HepG2 (cell line): ENCODE measurements at regions not wholly inside any gene's neighbourhood (a gene's known extent, or its start where the extent isn't known, plus 50 kb on each side); places are given as distances from the start of the nearest gene placed in this dataset.

Source experiments
- ATAC-seq: fragments of 200-7000 bp; cut with Tn5 transposase; 3 replicates; pipeline ENCODE4 v1.9.1; 2020; ENCODE audit warnings: mild to moderate bottlenecking, moderate library complexity
- BruUV-seq: library from RNA; stranded (reverse); fragments of 400-500 nt; replicated peaks from 2 replicates; lab custom pipeline; 2021; lab: Mats Ljungman, UMichigan
- CTCF ChIA-PET: fragments of 300-600 bp; formaldehyde crosslinking; extraction: SDS; loops from one replicate; lab custom pipeline; 2021; ENCODE audit warnings: low total read pairs, inconsistent platforms, low intra/inter-chr PET ratio; lab: Yijun Ruan, JAX
- POLR2A ChIA-PET: fragments of 350-600 bp; sonication (Branson Sonifier 250); formaldehyde crosslinking; loops from one replicate; lab custom pipeline; 2020; ENCODE audit warnings: antibody characterized with exemption, inconsistent platforms; lab: Yijun Ruan, JAX
- DNase-seq: peaks from one replicate; pipeline ENCODE4 v3.0.0-alpha.2; 2015; ENCODE audit warnings: low spot score
- FAIRE-seq: peaks from 3 replicates; lab custom pipeline; 2011; peaks lifted over from hg19 to GRCh38; lab: Jason Lieb, UNC
- H2AFZ ChIP-seq: one replicate; pipeline ENCODE4 v1.6.1; 2011; ENCODE audit warnings: low read length, inconsistent platforms
- H3K27ac ChIP-seq: fragments of 300-600 bp; 3 replicates; pipeline ENCODE4 v1.8.0; 2011; ENCODE audit warnings: mixed run types, mild to moderate bottlenecking, mixed read lengths, low read length, inconsistent platforms; ENCODE audit not compliant: insufficient read depth; ENCODE audit errors: extremely low read length
- H3K27me3 ChIP-seq, 2 experiments: fragments of 200-600 bp in 1 of 2; 2 replicates in 1 of 2; 3 replicates in 1 of 2; pipeline versions ENCODE4 v1.6.0 to v1.8.0; 2011; ENCODE audit warnings: low read length in 2 of 2, mild to moderate bottlenecking in 2 of 2, moderate library complexity in 2 of 2, inconsistent platforms in 1 of 2; ENCODE audit not compliant: insufficient read depth in 2 of 2, control insufficient read depth in 1 of 2
- H3K36me3 ChIP-seq, 2 experiments: fragments of 200-600 bp in 1 of 2; replicated peaks in 1 of 2; 2 replicates in 1 of 2; 3 replicates in 1 of 2; pipeline versions ENCODE4 v1.5.1 to v1.8.0; 2011; ENCODE audit warnings: low read length in 2 of 2, inconsistent platforms in 1 of 2; ENCODE audit not compliant: insufficient read depth in 2 of 2, control insufficient read depth in 1 of 2
- H3K4me1 ChIP-seq: 2 replicates; pipeline ENCODE4 v1.5.1; 2012; ENCODE audit warnings: low read length, inconsistent platforms; ENCODE audit not compliant: insufficient read depth
- H3K4me2 ChIP-seq: 2 replicates; pipeline ENCODE4 v1.6.0; 2011; ENCODE audit warnings: low read depth, low read length, inconsistent platforms
- H3K4me3 ChIP-seq, 3 experiments: fragments of 200-600 bp in 1 of 3; sonication (generic), shearing (Covaris generic) in 1 of 3; replicated peaks in 1 of 3; 2 replicates each; pipeline ENCODE4 v1.5.1; 2011 to 2016; ENCODE audit warnings: low read length in 3 of 3, inconsistent platforms in 2 of 3, low read depth in 2 of 3, mild to moderate bottlenecking in 2 of 3, control low read depth in 1 of 3, mixed read lengths in 1 of 3; ENCODE audit not compliant: insufficient read depth in 1 of 3
- H3K79me2 ChIP-seq: one replicate; pipeline ENCODE4 v1.6.1; 2011; ENCODE audit warnings: low read length, inconsistent platforms; ENCODE audit not compliant: insufficient read depth
- H3K9ac ChIP-seq: 2 replicates; pipeline ENCODE4 v1.6.0; 2011; ENCODE audit warnings: mild to moderate bottlenecking, low read depth, low read length, inconsistent platforms; ENCODE audit not compliant: insufficient read depth
- H3K9me3 ChIP-seq: 2 replicates; pipeline ENCODE4 v1.5.1; 2012; ENCODE audit warnings: mild to moderate bottlenecking, low read length
- H4K20me1 ChIP-seq: 2 replicates; pipeline ENCODE4 v1.6.0; 2011; ENCODE audit warnings: inconsistent platforms, mild to moderate bottlenecking, low read length, moderate library complexity; ENCODE audit not compliant: insufficient read depth
- FLYWCH1 ChIP-seq: sonication (generic); formaldehyde crosslinking; IDR thresholded peaks from 2 replicates; pipeline ENCODE4 v1.8.1; 2023; ENCODE audit warnings: mild to moderate bottlenecking, missing genetic modification reagents
- HMGA1 ChIP-seq: sonication (generic); formaldehyde crosslinking; conservative IDR thresholded peaks from 2 replicates; pipeline ENCODE4 v1.4.0; 2020; ENCODE audit warnings: missing genetic modification reagents
- HNF4G ChIP-seq, 2 experiments: sonication (generic) in 1 of 2; formaldehyde crosslinking in 1 of 2; IDR thresholded peaks; 2 replicates each; pipeline versions ENCODE4 v1.4.0 to v1.6.1; 2011 to 2020; ENCODE audit warnings: borderline replicate concordance in 2 of 2, low read depth in 2 of 2, mild to moderate bottlenecking in 2 of 2, low read length in 1 of 2, missing genetic modification reagents in 1 of 2, moderate library complexity in 1 of 2
- KLF6 ChIP-seq: IDR thresholded peaks from 2 replicates; pipeline ENCODE4 v1.8.0; 2016; ENCODE audit warnings: missing biosample characterization, missing genetic modification reagents
- PHF21A ChIP-seq: sonication (generic); formaldehyde crosslinking; IDR thresholded peaks from 2 replicates; pipeline ENCODE4 v1.5.0; 2020; ENCODE audit warnings: mild to moderate bottlenecking, missing genetic modification reagents
- POLR2AphosphoS5 ChIP-seq: IDR thresholded peaks from 2 replicates; pipeline ENCODE4 v1.6.1; 2012; ENCODE audit warnings: low read depth, low read length
- POLR2G ChIP-seq: fragments of 200-400 bp; formaldehyde crosslinking; IDR thresholded peaks from 2 replicates; pipeline ENCODE4 v1.6.1; 2018; ENCODE audit warnings: mild to moderate bottlenecking, low read depth, low read length, moderate library complexity
- SAFB2 ChIP-seq: sonication (generic); formaldehyde crosslinking; IDR thresholded peaks from 2 replicates; pipeline ENCODE4 v1.5.1; 2020; ENCODE audit warnings: missing genetic modification reagents, low read depth, mild to moderate bottlenecking, borderline replicate concordance
- SMAD1 ChIP-seq: sonication (generic); formaldehyde crosslinking; IDR thresholded peaks from 2 replicates; pipeline ENCODE4 v1.4.0; 2020; ENCODE audit warnings: missing genetic modification reagents, low read depth, mild to moderate bottlenecking, borderline replicate concordance
- ZBTB42 ChIP-seq: sonication (generic); formaldehyde crosslinking; IDR thresholded peaks from 2 replicates; pipeline ENCODE4 v1.5.0; 2020; ENCODE audit warnings: mild to moderate bottlenecking, missing genetic modification reagents
- ZKSCAN1 ChIP-seq: fragments of 150-350 bp; IDR thresholded peaks from 2 replicates; pipeline ENCODE4 v1.6.1; 2014; ENCODE audit warnings: low read length
- ZNF598 ChIP-seq: sonication (generic); formaldehyde crosslinking; IDR thresholded peaks from 2 replicates; pipeline ENCODE4 v1.5.1; 2020; ENCODE audit warnings: mild to moderate bottlenecking, missing genetic modification reagents, borderline replicate concordance
- ZNF652 ChIP-seq: IDR thresholded peaks from 2 replicates; pipeline ENCODE4 v1.6.1; 2016; ENCODE audit warnings: low read depth, borderline replicate concordance
- ZNF780A ChIP-seq: sonication (generic); formaldehyde crosslinking; IDR thresholded peaks from 2 replicates; pipeline ENCODE4 v1.8.0; 2022; ENCODE audit warnings: mild to moderate bottlenecking, missing genetic modification reagents, moderate library complexity
- WGBS: methylation state at CpG from one replicate; pipeline ENCODE4 v1.1.6; 2017; ENCODE audit warnings: low lambda C conversion rate; 5-methylcytosine and 5-hydroxymethylcytosine counted together
- in situ Hi-C: cut with HindIII; loops from 2 replicates; pipeline ENCODE4 v1.10.0; 2017; ENCODE audit warnings: low pct_unique_long_range_greater_than_20kb; ENCODE audit not compliant: extremely low pct_ligation_motif_present
- intact Hi-C: fragments of 100-400 bp; cut with micrococcal nuclease; formaldehyde crosslinking; loops from one replicate; pipeline ENCODE4 v1.10.0; 2022; ENCODE audit not compliant: unreplicated experiment
- TF ChIP-seq, protein P1 (sequence below): fragments of 450-650 bp; IDR thresholded peaks from 2 replicates; pipeline ENCODE4 v1.6.1; 2016
- TF ChIP-seq, protein P2 (sequence below): sonication (generic); formaldehyde crosslinking; IDR thresholded peaks from 2 replicates; pipeline ENCODE4 v1.9.0; 2022; ENCODE audit warnings: missing genetic modification reagents, mild to moderate bottlenecking, borderline replicate concordance
- TF ChIP-seq, protein P3 (sequence below): IDR thresholded peaks from 2 replicates; pipeline ENCODE4 v1.6.1; 2016; ENCODE audit warnings: control low read depth
- TF ChIP-seq, protein P4 (sequence below): sonication (generic); formaldehyde crosslinking; IDR thresholded peaks from 2 replicates; pipeline ENCODE4 v1.5.0; 2020; ENCODE audit warnings: mild to moderate bottlenecking, missing genetic modification reagents

DNA sequence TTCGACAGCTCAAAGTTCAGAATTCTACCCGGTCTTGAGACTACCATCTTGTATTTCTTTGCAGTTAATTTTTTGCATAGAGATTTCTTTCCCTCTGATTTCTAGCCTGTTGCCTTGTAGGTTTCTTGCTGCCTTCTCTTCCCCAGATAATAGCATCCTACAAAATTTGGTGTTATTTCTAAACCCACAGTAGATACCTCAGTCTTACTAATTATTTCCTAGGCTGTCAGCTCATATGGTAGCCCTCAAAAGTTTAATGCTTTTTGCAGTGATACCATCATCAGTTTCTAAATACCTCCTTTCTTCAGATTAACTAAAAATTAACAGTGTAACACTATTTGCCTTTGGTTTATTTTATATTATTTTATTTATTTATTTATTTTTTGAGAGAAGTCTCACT, 61.9 kb upstream of the TMPO start (continued):
- TF ChIP-seq POLR2G (no peak), HNF4G (IDR thresholded peaks at IDR 0.05; ENCODE audit: borderline replicate concordance, low read depth, low read length) (no peak), HNF4G (CRISPR knock-in tag; IDR thresholded peaks at IDR 0.05; ENCODE audit: borderline replicate concordance, low read depth) (no peak)
- TF ChIP-seq, protein P1, sequence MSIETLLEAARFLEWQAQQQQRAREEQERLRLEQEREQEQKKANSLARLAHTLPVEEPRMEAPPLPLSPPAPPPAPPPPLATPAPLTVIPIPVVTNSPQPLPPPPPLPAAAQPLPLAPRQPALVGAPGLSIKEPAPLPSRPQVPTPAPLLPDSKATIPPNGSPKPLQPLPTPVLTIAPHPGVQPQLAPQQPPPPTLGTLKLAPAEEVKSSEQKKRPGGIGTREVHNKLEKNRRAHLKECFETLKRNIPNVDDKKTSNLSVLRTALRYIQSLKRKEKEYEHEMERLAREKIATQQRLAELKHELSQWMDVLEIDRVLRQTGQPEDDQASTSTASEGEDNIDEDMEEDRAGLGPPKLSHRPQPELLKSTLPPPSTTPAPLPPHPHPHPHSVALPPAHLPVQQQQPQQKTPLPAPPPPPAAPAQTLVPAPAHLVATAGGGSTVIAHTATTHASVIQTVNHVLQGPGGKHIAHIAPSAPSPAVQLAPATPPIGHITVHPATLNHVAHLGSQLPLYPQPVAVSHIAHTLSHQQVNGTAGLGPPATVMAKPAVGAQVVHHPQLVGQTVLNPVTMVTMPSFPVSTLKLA: no peak
- TF ChIP-seq, all 625 proteins: peak for 0

DNA sequence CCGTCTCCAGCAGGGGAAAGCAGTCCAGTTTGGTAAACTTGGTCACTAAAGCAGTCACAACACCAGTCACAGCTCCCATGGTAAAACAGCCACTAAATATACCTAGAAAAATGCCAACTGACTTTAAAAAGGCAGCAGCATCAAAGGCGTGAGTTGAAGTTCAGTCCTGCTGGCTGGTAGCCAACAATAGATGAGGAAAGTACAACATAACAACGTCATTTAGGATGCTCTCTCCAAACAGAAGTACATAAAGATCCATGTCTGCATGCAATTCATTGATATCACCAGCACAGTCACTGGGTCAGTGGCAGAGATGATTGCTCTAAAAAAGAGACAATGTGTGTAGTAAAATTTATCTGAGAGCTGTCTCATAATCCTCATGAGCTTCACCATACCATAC, 59.3 kb upstream of the TMPO start:
- H4K20me1 ChIP-seq: no peaks in the 10 kb centered on the region
- POLR2A ChIA-PET: no interaction called here

More for the DNA sequence above, 59.3 kb upstream of the TMPO start:
- H3K79me2 ChIP-seq: no peaks in the 10 kb centered on the region
- 24% methylated on average over 3 of the region's 3 CpGs for WGBS
- no peak for DNase-seq
- H3K27me3 ChIP-seq: peaks cover 0 to 12% of the 10 kb centered on the region in 2 experiments; a peak in 2 of 5 replicates
- in situ Hi-C loops: no loop called here
- CTCF ChIA-PET: no interaction called here
- BruUV-seq: no TSS peak
- no peak overlapping the region for H3K4me3 ChIP-seq
- no peak overlapping the region for H2AFZ ChIP-seq
- H3K9ac ChIP-seq: no peak overlapping the region
- H3K4me1 ChIP-seq: peaks cover 7% of the 10 kb centered on the region
- no peak for TF ChIP-seq PHF21A (CRISPR knock-in tag)
- TF ChIP-seq HMGA1 (CRISPR knock-in tag): no peak
- TF ChIP-seq ZNF598 (CRISPR knock-in tag): no peak
- TF ChIP-seq FLYWCH1: no peak
- TF ChIP-seq KLF6: no peak
- TF ChIP-seq, protein P2, sequence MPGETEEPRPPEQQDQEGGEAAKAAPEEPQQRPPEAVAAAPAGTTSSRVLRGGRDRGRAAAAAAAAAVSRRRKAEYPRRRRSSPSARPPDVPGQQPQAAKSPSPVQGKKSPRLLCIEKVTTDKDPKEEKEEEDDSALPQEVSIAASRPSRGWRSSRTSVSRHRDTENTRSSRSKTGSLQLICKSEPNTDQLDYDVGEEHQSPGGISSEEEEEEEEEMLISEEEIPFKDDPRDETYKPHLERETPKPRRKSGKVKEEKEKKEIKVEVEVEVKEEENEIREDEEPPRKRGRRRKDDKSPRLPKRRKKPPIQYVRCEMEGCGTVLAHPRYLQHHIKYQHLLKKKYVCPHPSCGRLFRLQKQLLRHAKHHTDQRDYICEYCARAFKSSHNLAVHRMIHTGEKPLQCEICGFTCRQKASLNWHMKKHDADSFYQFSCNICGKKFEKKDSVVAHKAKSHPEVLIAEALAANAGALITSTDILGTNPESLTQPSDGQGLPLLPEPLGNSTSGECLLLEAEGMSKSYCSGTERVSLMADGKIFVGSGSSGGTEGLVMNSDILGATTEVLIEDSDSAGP (CRISPR knock-in tag): no peak
- TF ChIP-seq SAFB2 (CRISPR knock-in tag): no peak
- TF ChIP-seq ZNF780A (CRISPR knock-in tag): no peak
- TF ChIP-seq, protein P3, sequence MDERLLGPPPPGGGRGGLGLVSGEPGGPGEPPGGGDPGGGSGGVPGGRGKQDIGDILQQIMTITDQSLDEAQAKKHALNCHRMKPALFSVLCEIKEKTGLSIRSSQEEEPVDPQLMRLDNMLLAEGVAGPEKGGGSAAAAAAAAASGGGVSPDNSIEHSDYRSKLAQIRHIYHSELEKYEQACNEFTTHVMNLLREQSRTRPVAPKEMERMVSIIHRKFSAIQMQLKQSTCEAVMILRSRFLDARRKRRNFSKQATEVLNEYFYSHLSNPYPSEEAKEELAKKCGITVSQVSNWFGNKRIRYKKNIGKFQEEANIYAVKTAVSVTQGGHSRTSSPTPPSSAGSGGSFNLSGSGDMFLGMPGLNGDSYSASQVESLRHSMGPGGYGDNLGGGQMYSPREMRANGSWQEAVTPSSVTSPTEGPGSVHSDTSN (CRISPR knock-in tag): no peak
- TF ChIP-seq ZKSCAN1: no peak
- no peak for TF ChIP-seq POLR2AphosphoS5
- TF ChIP-seq, protein P4, sequence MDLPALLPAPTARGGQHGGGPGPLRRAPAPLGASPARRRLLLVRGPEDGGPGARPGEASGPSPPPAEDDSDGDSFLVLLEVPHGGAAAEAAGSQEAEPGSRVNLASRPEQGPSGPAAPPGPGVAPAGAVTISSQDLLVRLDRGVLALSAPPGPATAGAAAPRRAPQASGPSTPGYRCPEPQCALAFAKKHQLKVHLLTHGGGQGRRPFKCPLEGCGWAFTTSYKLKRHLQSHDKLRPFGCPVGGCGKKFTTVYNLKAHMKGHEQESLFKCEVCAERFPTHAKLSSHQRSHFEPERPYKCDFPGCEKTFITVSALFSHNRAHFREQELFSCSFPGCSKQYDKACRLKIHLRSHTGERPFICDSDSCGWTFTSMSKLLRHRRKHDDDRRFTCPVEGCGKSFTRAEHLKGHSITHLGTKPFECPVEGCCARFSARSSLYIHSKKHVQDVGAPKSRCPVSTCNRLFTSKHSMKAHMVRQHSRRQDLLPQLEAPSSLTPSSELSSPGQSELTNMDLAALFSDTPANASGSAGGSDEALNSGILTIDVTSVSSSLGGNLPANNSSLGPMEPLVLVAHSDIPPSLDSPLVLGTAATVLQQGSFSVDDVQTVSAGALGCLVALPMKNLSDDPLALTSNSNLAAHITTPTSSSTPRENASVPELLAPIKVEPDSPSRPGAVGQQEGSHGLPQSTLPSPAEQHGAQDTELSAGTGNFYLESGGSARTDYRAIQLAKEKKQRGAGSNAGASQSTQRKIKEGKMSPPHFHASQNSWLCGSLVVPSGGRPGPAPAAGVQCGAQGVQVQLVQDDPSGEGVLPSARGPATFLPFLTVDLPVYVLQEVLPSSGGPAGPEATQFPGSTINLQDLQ (CRISPR knock-in tag): no peak
- TF ChIP-seq ZNF652 (CRISPR knock-in tag): no peak
- no peak for TF ChIP-seq SMAD1
- no peak for TF ChIP-seq ZBTB42 (CRISPR knock-in tag)
- no peak for ATAC-seq
- no peak overlapping the region for H3K27ac ChIP-seq
- intact Hi-C loops: no loop called here
- H3K9me3 ChIP-seq: no peaks in the 10 kb centered on the region
- no peaks in the 10 kb centered on the region for H3K36me3 ChIP-seq
- FAIRE-seq: no peak
- peak overlapping the region; percentile 84; the same call in 1 of the 2 replicates for H3K4me2 ChIP-seq
